Activated CD4-positive, alpha-beta T cell treated with anti-CD3 and anti-CD28 coated beads for 48 hours (primary cell): ENCODE measurements at regions not wholly inside any gene's neighbourhood (a gene's known extent, or its start where the extent isn't known, plus 50 kb on each side); places are given as distances from the start of the nearest gene placed in this dataset.
"Not testable (repeated sequence)": the region's sequence is repeated elsewhere in the genome, so short reads cannot be mapped to it uniquely, and the experiment has no call there.

Experiments
- DNase-seq: peaks from one replicate; pipeline ENCODE4 v3.0.0-alpha.2; 2020

GRCh38 chr3:180424305-180424704 is 177.7 kb upstream of the TTC14 start:
- DNase-seq = not testable (repeated sequence)

GRCh38 chr3:180430896-180431295 is 171.1 kb upstream of the TTC14 start:
- no peak for DNase-seq

DNA sequence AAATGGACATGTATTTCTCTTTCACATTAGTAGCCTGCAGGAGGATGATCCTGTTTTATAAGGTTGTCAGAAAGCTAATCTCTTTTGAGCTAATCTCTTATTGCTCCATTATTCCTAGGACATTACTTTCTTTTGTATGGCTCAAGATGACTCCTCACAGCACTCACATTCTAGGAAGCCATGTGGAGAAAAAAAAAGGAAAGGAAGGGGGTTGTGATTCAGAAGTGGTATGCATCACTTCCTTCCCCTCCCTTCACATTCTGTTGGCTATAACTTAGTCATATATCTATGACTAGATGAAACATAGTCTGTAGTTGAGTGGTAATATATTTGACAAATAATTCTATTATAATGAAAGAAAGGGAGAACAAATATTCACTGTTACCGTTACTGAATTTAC is 168.8 kb upstream of the TTC14 start:
- DNase-seq = no peak

GRCh38 chr3:180447136-180447535 is 154.8 kb upstream of the TTC14 start:
- DNase-seq = no peak

DNA sequence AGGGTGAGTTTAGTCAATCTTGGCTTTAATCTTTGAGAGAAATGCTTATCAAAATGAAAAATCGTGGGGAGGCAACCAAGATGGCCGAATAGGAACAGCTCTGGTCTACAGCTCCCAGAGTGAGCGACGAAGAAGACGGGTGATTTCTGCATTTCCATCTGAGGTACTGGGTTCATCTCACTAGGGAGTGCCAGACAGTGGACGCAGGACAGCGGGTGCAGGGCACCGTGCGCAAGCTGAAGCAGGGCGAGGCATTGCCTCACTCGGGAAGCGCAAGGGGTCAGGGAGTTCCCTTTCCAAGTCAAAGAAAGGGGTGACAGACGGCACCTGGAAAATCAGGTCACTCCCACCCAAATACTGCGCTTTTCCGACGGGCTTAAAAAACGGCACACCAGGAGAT is 153.6 kb upstream of the TTC14 start:
- DNase-seq = not testable (repeated sequence)

DNA sequence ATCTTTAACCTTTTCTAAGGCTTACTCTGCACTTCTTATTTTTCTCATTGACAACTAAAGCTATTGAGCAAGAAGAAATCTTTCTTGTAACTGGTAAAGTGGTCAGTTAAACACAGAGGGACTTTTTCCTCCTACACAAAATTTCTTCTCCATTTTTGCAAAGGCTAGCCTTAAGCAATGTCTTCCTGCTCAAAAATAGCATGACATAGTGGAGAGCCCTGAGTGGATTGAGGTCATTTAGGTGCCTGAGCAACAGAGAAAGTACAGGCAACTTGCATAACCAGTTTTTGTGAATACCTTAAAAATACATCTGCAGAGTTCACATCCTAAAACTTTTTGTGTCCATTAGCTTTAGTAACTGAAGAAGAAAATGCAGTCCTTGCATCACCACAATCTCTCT is 144.7 kb upstream of the TTC14 start:
- no peak for DNase-seq

DNA sequence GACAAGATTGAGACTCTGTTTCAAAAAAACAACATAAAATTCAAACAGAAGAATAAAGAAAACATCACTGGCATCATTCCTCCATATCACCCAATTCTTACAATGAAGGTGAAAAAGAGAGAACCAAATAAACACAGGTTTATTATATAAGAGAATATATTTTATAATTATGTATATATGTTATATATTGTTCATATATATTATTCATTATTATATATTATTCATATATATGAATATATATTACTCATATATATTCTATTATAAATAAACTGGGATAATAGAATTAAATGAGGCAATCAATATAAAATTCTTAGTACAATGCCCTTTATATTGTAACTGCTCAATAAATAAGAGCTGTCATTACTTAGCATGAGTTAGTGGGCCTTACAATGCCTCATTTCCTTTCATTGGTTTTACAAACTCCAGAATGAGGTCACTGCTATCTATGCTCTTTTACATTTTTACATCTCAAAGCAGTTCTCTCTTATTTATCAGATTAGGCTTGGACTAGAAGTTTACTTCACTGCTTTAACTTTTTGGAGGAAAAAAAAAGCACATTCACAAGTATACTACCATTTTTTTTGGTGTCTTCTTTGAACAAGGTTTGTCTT is 135.5 kb upstream of the TTC14 start:
- no peak for DNase-seq

GRCh38 chr3:180467177-180467576 is 134.8 kb upstream of the TTC14 start:
- DNase-seq = no peak

- no peak for DNase-seq
Measured at GRCh38 chr3:180469149-180469548, 132.8 kb upstream of the TTC14 start.

DNA sequence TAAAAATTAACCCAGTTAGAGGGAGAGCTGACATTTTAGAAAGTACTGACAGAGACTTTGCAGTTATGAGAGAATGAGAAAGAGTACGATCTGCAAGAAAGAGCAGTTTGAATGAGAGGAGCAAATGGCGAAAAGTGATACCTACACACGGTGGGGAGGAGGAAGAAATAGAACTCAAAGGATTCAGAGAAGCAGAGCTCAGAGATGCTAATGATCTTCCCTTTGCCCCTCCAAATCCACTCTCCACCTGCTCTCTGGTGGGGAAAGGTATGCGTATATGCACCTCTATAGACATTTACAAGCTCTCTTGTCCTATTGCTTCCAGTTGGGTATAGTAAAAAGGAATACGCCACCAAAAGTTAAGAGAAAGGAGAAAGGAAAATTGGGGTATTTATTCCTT is 123.3 kb upstream of the TTC14 start:
- DNase-seq = no peak

DNA sequence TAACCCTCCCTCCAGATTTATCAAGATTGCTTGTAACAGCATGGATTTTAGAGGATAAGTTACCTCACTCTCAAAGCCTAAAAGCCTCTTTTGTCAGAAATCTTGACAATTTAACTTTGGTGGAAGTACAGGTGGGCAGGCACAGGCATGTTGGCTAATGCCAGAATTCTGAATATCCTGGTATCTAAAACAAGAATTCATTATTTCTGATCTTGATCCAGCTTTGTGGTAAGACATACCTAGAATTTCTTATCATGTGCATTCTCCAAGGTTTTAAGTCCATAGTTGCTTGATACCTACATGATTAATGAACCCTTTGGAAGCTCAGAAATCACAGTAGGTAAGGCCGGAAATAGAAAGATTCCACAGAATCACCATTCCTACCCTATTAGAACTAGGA is 109.9 kb upstream of the TTC14 start:
- DNase-seq = no peak

DNA sequence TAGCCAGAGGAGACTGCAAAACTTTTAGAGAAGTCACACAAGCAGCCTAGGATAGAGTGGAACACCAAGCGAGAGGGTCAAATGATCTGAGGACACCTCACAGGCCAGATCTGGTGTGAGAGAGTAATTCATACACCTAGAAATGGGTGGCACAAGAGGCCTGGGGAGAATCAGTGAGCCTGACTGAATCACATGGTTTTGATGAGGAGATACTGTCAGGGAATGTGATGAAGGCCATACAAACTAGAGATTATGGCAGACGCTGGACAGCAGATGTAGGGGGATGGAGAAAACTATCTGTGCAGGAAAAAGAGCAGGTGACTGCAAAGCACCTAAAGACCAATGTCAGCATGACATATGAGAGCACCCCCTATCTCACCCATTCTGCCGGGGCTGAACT is 105.0 kb upstream of the TTC14 start:
- DNase-seq = no peak

GRCh38 chr3:180516368-180516767 is 85.6 kb upstream of the TTC14 start:
- no peak for DNase-seq

DNA sequence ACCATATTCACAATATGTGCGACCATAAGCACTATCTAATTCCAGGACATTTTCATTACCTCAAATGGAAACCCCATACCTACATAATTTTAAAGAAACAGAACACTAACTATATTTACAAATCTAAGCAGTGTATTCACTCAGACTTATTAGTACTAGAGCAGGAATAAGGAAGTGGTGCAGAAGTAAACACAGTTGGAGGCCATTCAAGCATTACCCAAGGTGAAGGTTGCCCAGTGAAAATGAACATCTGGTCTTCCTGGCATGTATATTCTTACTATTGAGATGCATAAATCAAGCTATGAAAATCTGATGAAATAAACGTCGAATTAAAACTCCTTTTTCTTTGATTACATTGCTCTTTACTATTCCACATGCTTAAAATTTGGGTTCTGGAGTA is 78.9 kb upstream of the TTC14 start:
- DNase-seq = no peak

- DNase-seq = no peak
Measured at GRCh38 chr3:180528843-180529242, 73.1 kb upstream of the TTC14 start.

DNA sequence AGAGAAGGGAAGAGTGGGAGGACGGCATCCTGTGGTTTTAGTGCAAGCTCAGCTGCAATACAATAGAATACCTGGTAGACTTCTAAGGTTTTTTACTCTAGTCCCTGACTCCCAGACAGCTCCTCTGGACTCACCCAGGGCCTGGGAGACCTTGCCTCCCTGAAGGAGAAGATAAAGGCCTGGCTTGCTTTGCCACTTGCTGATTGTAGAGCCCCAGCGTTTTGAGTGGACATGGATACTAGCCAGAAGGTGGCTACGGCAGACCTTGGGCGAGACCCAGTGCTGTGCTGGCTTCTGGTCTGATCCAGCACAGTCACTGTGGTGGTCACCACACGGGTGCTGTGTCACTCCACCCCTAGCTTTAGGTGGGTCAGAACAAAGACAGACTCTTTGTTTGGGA is 72.2 kb upstream of the TTC14 start:
- no peak for DNase-seq

DNA sequence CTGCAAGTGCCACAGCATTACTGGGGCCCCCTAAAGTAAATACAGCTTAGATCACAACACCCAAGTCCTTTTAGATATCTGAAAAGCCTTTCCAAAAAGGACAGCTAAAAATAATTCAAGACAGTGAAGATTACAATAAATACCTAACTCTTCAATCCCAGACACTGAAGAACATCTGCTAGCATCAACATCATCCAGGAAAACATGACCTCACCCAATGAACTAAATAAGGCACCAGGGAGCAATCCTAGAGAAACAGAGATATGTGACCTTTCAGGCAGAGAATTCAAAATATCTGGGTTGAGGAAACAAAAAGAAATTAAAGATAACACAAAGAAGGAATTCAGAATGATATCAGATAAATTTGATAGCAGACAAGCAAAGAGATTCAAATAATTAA is 71.7 kb upstream of the TTC14 start:
- no peak for DNase-seq

- DNase-seq = no peak
Measured at GRCh38 chr3:180531303-180532278, 70.4 kb upstream of the TTC14 start.

DNA sequence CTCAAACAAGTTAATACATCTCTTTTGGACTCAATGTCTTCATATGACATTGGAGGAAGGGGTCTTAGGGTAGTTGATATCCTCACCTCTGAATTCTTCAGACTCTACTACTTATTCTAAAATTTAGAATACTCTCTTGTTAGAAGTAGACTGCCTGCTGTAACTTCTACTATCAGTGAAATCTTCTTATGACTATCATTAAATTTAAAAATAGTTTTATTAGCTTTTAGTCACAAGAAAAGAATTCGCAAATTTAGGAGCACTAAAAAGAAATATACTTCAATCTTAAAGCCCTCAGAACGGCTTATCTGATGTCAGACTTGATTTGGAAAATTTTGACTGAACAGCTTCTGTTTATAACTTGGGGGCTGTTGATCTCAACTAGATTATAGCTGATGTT is 67.1 kb upstream of the TTC14 start:
- no peak for DNase-seq

- no peak for DNase-seq
Measured at GRCh38 chr3:180538493-180538892, 63.5 kb upstream of the TTC14 start.

DNA sequence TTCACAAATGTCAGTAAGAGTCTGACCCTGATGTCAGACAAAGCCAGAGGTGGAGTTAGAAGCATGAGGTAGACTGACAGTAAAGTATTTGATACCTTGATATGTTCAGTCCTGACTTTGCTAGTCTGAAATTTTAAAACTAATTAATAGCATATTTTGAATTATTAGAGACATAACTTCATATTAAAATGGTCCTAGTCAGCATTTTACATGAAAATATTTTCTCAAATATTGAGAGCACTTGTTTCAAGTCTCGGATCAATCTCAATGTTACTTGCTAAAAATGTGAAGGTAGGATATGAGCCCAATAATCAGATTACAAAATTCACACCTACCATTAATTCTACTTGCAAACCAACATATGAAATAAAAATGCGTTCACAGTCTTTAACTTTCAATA is 58.1 kb upstream of the TTC14 start:
- no peak for DNase-seq

DNA sequence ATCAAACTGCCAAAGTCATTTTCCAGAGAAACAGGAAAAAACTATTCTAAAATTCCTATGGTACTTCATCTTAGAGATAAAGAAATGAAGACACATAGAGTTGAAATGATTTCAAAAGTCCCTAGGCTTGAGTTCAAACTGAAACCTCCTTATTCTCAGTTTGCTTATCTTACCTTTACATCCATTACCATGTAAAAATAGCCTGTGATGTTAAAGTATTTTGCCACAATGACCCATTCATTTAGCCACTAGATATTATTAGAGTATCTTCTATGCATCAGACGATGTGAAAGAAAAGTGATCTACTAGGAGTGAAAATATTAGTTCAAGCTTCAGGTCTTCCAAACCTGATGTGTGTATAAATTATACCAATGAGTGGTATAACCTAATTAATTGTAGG is 55.1 kb upstream of the TTC14 start:
- no peak for DNase-seq

DNA sequence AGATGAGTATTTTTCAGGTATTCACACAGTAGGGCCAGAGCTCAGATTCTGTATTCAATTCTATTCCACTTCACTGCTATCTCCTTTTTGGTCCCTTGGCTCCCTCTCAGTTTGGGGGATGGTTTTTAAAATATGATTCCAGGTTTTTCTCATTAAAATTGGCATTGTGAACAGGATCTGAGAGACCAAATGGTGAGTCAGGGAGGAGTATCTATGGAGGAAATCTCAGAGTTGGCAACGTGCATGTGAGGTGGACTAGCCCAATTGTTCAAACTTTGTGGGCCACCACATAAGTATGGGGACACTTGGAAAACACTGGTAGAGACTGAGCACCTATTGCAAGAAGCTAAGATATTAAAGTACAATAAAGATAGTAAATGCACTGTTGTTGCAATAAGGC is 53.9 kb upstream of the TTC14 start:
- no peak for DNase-seq
